Activated naive CD4-positive, alpha-beta T cell treated with anti-CD3 and anti-CD28 coated beads, Interleukin-2, amount 50 U/mL, for 16 hours (primary cell): ENCODE measurements at regions not wholly inside any gene's neighbourhood (a gene's known extent, or its start where the extent isn't known, plus 50 kb on each side); places are given as distances from the start of the nearest gene placed in this dataset.
"Not testable (repeated sequence)": the region's sequence is repeated elsewhere in the genome, so short reads cannot be mapped to it uniquely, and the experiment has no call there.

Source experiments
- DNase-seq: peaks from one replicate; pipeline ENCODE4 v3.0.0-alpha.2; 2020

- not testable (repeated sequence) for DNase-seq
These were observed 312.8 kb downstream of the GOLGA6L6 start for GRCh38 chr15:20228791-20229190.

DNA sequence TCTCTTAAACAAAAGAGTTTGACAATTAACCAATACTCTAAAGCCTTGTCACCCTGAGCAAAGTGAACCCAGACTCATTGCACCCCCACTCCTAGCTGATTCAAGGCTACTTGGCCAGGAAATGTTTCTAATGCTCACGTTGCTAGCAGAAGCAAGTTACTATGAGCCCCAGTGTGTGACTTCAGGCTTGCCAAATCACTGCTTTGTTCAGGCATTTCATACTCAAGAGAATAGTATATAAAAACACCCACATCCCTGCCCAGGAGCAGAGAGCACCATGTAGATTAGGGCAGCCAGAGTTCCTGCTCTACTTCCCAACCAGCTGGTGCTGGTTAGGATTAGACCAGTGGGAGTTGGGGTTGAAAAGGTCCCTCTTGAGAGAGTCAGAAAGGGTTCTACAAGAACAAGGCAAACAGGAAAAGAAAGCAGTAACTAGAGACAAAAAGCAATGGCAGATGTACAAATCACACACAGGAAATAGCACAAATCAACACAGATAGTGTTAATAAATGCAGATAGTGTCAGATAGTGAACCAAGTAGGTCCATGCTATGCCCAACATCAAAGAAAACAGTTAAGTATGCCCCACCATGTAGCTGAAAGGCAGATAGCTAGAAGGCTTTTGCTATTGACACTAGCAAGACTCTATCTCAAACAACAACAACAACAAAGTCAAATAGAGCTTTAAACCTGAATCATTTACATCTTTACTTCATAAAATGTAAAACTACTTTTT, 314.3 kb downstream of the GOLGA6L6 start:
- not testable (repeated sequence) for DNase-seq

GRCh38 chr15:20226531-20226930, 315.1 kb downstream of the GOLGA6L6 start:
- DNase-seq: not testable (repeated sequence)

- DNase-seq: not testable (repeated sequence)
These were observed 320.5 kb downstream of the GOLGA6L6 start for GRCh38 chr15:20221063-20221462.

DNA sequence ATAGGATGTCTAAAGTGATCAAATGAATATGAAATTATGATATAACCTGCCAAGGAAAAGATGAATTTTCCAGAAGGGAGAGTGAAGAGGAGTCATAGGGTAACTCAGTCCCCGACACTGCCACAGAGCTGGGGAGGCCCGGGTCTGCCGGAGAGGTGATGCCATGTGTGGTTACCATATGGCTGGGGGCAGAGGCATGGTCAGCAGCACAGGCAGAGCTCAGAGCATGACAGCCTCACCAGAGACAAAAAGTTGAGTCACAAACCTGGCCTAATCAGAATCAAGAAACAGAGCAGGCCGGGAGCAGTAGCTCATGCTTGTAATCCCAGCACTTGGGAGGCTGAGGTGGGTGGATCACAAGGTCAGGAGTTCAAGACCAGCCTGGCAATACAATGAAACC, 322.4 kb downstream of the GOLGA6L6 start:
- DNase-seq: not testable (repeated sequence)

DNA sequence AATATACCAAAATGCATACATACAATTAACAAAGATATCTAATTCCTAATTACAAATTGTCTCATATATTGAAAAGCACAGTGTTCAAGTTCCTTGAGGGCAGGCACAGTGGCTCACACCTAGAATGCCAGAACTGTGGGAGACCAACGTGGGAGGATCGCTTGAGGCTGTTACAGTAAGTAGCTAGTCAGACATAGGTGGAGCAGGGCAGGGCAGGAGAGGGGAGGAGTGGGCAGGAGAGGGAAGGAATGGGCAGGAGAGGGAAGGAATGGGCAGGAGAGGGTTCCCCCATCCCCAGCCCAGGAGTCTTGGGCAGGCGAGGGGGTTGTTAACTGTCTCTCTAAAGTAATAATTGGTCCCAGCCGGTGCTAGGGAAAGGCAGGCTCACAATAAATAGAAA, 325.9 kb downstream of the GOLGA6L6 start:
- DNase-seq: not testable (repeated sequence)

DNA sequence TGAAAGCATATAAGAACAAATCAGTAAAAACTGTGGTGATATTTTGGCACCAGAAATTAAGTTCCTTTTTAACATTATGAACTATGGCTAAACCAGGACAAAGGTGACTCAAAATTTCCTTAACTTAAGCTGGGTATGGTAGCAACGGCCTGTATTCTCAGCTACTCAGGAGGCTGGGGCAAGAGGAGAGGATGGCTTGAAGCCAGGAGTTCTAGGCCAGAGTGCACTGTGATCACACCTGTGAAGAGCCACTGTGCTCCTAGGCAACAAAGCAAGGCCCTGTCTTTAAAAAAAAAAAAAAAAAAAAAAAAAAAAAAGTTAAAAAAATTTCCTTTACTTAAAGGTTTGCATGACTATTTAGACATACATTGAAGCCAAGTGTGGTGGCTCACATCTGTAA, 327.5 kb downstream of the GOLGA6L6 start:
- DNase-seq: not testable (repeated sequence)

- not testable (repeated sequence) for DNase-seq
These were observed 330.1 kb downstream of the GOLGA6L6 start for GRCh38 chr15:20211508-20211907.

GRCh38 chr15:20209973-20210372, 331.6 kb downstream of the GOLGA6L6 start:
- DNase-seq: not testable (repeated sequence)

- DNase-seq: not testable (repeated sequence)
These were observed 334.0 kb downstream of the GOLGA6L6 start for GRCh38 chr15:20207607-20208006.

DNA sequence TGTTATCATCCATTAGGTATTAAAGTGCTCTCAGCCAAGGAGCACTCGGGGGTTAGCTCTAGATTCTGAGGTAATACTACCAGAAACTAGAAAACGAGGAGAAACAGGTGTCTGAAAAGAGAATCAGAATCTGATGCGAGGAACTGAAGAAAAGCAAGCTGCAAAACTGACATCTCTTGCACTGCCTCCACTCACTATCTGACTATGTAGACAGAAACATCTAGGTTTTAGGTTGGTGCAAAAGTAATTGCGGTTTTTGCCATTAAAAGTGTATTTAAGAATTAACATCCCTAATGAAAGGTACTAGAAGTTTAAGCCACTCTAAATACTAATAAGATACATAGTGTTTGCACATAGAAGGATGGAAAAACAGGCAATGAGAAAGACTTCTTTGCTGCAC, 334.4 kb downstream of the GOLGA6L6 start:
- not testable (repeated sequence) for DNase-seq

GRCh38 chr15:20204177-20204866, 337.3 kb downstream of the GOLGA6L6 start:
- DNase-seq: not testable (repeated sequence)

DNA sequence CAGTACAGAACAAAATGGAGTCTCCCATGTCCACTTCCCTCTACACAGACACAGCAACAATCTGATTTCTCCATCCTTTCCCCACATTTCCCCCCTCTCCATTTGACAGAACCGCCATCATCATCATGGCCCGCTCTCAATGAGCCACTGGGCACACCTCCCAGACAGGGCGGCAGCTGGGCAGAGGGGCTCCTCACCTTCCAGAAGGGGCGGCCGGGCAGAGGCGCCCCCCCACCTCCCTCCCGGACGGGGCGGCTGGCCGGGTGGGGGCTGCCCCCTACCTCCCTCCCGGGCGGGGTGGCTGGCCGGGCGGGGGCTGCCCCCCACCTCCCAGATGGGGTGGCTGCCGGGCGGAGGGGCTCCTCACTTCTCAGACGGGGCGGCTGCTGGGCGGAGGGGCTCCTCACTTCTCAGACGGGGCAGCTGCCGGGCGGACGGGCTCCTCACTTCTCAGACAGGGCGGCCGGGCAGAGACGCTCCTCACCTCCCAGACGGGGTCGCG, 337.9 kb downstream of the GOLGA6L6 start:
- not testable (repeated sequence) for DNase-seq

DNA sequence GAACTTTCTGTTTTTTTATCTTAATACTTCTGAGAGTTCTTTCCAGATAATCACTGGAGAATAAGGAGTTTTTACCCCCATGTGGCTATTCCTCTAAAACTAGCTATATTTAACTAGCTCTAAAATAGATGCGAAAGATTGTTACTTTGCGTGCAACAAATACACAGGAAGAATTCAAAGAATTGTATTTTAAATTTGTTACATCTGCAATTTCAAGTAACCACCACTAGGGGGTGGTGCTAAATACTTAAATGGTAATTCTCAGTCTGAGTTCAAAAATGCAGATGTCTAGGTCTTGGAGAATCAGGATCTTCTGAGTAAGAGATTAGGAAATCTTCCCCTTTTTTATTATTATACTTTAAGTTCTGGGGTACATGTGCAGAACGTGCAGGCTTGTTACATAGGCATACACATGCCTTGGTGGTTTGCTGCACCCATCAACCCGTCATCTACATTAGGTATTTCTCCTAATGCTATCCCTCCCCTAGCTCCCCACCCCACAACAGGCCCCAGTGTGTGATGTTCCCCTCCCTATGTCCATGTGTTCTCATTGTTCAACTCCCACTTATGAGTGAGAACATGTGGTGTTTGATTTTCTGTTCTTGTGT, 346.9 kb downstream of the GOLGA6L6 start:
- DNase-seq: not testable (repeated sequence)

DNA sequence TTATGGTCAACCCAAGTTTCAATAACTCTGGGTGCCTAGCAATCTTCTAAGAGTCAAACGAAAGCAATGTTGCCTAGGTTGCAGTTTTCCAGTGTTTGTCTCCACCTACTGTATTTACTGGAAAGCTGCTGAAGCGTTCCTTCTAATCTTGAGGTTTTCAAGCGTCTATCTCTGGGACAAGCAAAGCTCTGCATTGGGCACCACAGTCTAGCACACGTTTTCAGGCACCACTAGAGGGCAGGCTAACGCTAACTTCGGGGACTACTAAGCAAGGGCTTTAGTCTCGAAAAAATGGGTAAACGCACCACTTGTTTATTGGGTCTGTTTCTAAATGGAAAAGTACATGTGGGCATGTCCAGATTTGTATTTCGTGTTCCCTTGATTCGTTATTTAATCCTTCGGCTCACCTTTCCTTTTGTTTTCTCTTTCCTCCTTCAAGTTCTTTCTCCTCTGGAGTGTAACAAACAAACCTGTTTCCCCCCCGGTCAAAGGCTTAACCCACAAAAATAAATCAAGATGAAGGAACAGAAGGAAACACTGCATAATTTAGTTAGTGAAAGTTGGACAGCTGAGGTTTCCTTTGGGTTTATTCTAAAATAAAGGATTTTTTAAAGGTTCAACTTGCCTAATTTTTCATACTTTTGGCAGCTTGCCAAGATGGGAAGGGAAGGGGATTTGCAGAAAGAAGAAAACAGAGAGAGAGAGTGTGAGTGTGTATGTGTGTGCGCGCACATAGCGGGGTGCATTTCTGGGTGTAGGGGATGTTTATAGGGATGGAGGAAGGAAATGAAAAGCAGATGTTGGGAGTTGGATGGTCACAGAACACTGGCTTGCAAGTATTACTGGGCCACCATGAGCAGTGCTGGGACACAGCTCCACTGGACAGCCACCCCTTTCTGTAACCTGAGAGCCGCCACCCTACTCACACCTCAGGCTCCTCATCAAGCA, 348.3 kb downstream of the GOLGA6L6 start:
- DNase-seq: peak; percentile 31

DNA sequence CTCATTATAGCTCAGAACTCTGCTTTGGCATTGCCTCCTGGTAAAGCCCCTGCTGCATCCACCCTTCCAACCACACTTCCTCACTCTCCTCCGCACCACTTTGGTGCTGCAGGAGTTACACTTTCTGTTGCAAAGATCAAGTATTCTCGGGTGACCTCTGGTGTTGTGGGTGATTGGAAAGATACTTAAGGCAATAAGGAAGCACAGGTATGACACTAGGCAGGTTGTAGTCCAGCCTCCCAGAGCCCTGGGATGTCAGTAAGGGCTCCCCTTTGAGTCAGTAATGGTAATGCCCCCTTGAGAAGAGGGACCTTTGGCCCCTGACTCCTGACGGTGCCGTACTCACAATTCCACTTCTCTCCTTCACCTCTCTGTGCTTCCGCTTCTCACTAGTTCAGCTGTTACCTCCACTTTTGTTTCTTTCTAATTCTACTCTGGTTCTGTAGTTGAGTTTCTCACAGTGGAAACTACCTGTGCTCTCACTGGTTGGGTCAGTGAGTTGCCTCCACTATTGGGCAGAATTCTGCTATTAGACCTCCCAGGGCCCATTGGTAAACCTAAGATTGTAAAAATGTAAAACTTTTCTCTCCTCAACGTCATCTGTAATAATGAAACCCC, 350.0 kb downstream of the GOLGA6L6 start:
- DNase-seq: not testable (repeated sequence)

DNA sequence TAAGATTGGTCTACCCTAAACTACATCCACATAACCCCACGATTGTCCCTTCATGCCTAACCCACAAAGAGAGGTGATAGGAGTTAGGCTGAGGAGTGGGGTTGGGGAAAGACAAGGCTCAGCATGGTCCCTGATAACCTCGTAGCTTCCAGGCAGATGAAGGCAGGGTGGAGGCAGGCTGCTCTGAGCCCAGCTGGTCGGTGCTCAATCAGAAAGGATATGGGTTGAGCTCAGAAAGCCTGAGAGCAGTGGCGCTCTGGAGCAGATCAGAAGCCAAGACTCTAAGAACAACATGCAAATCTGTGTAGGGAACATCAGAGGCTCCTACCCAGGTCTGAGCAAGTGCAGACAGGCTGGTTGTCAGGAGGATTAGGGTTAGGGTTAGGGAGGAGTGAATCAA, 353.0 kb downstream of the GOLGA6L6 start:
- not testable (repeated sequence) for DNase-seq

GRCh38 chr15:20187370-20188355, 353.9 kb downstream of the GOLGA6L6 start:
- not testable (repeated sequence) for DNase-seq

- not testable (repeated sequence) for DNase-seq
These were observed 356.7 kb downstream of the GOLGA6L6 start for GRCh38 chr15:20184879-20185278.

- not testable (repeated sequence) for DNase-seq
These were observed 373.4 kb downstream of the GOLGA6L6 start for GRCh38 chr15:20168221-20168620.

DNA sequence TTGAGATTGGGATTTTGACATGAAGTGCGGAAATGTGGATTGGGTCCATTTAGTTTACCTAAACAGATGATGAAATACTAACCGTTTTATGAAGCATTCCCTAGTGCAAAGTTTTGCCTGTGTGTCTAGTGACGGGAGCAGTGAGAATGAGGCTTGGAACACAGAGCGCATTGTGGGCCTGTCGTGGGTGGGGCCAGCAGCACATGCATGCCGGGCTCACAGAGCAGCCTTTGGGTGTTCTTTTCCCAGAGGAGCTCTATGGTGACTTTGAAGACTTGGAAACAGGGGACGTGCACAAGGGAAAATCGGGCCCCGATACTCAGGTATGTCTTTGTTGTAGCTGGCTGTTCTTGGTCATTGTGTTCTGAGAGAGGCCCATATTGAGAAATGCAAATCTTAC, 388.1 kb downstream of the GOLGA6L6 start:
- not testable (repeated sequence) for DNase-seq
